NT2/D1 (cell line): ENCODE measurements at regions not wholly inside any gene's neighbourhood (a gene's known extent, or its start where the extent isn't known, plus 50 kb on each side); places are given as distances from the start of the nearest gene placed in this dataset.

Source experiments
- SUZ12 ChIP-seq: IDR thresholded peaks from 2 replicates; pipeline ENCODE4 v1.6.1; 2011; ENCODE audit not compliant: insufficient read length, insufficient read depth; ENCODE audit errors: extremely low read depth
- ZNF274 ChIP-seq: IDR thresholded peaks from 2 replicates; pipeline ENCODE4 v1.6.1; 2011; ENCODE audit warnings: mild to moderate bottlenecking, low read depth, low read length

- TF ChIP-seq ZNF274 (no peak), SUZ12 (no peak)
Observed at GRCh38 chr21:38912789-38913119, 107.0 kb downstream of the ETS2 start.
